IPS DF 4.7 (cell line): ENCODE measurements at regions not wholly inside any gene's neighbourhood (a gene's known extent, or its start where the extent isn't known, plus 50 kb on each side); places are given as distances from the start of the nearest gene placed in this dataset.

Experiments
- DNase-seq: peaks from one replicate; pipeline ENCODE4 v3.0.0-alpha.2; 2013; ENCODE audit warnings: low spot score; ENCODE audit errors: extremely low read depth

GRCh38 chr18:64872710-64873458 lies 724.0 kb upstream of the LINC00305 start:
- DNase-seq = no peak

- DNase-seq = no peak
Measured at GRCh38 chr18:64854112-64854511, 705.2 kb upstream of the LINC00305 start.

- DNase-seq = no peak
Measured at GRCh38 chr18:64852281-64852680, 703.4 kb upstream of the LINC00305 start.

- no peak for DNase-seq
Measured at GRCh38 chr18:64851726-64852125, 702.8 kb upstream of the LINC00305 start.

- DNase-seq = no peak
Measured at GRCh38 chr18:64850791-64851190, 701.9 kb upstream of the LINC00305 start.

- DNase-seq = no peak
Measured at GRCh38 chr18:64840911-64841701, 692.2 kb upstream of the LINC00305 start.

DNA sequence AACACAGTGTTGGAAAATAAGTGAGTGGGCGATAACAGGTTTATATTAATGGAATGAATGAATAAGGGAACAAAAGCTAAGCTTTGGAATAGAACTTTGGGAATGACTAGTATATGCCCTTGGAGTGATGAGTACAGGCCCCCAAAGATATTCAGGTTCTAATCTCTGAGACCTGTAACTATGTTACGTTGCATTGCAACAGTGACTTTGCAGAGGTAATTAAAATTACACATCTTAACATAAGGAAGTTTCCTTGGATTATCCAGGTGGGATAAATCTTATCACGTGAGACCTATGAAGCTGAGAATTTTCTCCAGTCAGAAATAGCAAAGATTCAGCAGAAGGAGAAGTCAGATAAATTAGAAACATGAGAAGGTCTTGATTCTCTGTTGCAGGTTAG lies 661.5 kb upstream of the LINC00305 start:
- no peak for DNase-seq

DNA sequence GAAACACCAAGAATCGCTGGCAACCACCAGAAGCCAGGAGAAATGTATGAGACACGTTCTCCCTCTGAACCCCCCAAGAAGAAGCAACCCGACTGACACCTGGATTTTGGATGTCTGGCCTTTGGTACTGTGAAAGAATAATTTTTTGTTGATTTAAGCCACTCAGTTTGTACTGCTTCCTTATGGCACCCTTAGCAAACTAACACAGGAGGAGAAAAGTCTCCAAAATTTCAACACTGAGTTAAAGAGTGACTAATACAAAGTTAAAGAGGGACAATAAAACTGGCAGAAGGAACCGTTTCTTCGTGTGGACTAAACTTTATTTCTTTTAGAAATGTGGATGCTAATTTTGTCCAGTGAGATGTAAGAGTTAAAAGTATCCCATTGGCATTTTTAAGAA lies 660.9 kb upstream of the LINC00305 start:
- no peak for DNase-seq

- no peak for DNase-seq
Measured at GRCh38 chr18:64807560-64807959, 658.7 kb upstream of the LINC00305 start.

DNA sequence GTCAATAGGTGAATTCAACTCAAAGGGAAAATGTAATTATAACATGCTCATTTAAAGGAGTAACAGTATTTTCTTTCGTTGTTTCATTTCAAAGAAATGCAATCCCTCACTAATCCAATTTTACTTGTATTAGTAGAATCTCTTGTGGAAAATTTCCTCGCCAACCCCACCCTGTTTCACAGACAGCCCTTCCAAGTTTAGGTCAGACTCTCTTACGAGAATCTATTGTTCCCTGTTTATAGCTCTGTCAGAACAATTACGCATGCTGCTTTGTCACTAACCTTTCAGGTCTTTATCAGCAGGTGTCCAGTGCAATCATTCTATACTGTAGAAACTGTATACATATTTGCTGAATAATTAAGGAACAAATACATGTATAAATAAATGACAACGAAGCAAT lies 657.8 kb upstream of the LINC00305 start:
- no peak for DNase-seq

- no peak for DNase-seq
Measured at GRCh38 chr18:64806232-64806631, 657.3 kb upstream of the LINC00305 start.

GRCh38 chr18:64803471-64803870 lies 654.6 kb upstream of the LINC00305 start:
- no peak for DNase-seq

- no peak for DNase-seq
Measured at GRCh38 chr18:64800151-64800550, 651.3 kb upstream of the LINC00305 start.

GRCh38 chr18:64799376-64799775 lies 650.5 kb upstream of the LINC00305 start:
- no peak for DNase-seq

DNA sequence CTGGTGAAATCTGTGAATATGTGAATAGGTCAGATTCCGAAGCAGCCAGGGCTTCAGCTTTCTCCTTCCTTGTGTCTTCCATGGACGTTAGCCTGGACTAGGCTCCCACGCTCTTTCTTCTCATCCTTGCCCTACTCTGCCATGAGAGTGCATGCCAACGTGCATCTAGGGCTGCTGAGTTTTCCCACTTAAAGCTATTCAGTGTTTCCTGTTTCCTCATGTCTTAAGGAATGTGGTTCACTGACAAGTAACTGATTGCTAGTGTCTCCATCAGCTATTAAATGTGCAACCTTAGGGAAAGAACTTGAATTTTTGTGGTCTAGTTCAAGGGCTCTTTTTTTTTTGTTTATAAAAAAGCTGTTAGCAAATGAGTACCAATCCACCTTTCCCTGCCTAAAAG lies 642.3 kb upstream of the LINC00305 start:
- no peak for DNase-seq

- no peak for DNase-seq
Measured at GRCh38 chr18:64785686-64786085, 636.8 kb upstream of the LINC00305 start.

DNA sequence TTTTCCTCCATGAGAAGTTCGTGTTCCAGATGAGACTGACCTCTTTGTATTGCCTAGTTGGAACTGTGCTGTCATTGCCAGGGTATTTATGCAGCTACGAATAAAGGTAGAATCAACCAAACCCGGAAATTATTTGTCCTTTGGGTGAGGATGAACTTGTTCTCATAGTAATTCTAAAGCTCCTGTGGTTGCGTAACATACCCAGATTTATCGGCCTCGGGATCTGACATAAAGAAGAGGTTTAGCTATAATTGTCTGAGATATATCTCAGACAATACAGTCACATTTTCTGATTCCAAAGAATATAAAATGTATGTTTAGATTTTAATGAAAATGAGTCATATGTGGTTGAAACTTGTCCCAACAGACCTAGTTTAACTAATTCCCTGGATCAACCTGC lies 628.7 kb upstream of the LINC00305 start:
- DNase-seq = no peak

DNA sequence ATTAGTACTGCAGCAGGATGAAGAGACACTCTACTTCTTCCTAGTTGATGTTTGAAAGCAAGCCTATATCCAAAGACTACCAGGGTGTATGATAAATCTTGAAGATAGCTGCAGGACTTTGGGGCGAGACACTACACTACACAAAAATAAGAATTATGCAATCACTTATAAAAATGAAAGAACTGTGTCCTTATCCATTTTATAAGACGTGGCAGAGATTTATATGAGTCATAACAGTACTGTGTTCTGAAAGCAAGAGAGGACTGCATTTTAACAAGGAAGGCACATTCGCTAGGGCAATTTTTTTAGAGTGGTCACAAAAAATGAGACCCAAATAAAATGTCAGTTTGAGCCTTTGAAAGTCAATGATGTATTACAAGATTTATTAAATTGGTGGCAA lies 617.0 kb upstream of the LINC00305 start:
- no peak for DNase-seq

DNA sequence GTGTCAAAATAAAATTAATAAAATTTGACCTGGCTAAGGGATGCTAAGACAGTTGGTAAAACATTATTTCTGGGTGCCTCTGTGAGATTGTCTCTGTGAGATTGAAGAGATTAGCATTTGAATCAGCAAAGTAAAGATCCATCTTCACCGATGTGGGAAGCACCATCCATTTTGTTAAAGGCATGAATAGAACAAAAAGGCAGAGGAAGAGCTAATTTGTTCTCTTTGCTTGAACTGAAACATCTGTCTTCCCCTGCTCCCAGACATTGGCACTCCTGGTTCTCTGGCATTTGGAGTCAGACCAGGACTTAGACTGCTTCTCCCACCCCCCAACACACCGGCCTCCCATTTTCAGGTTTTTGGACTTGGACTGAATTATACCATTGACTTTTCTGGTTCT lies 603.8 kb upstream of the LINC00305 start:
- DNase-seq = no peak

DNA sequence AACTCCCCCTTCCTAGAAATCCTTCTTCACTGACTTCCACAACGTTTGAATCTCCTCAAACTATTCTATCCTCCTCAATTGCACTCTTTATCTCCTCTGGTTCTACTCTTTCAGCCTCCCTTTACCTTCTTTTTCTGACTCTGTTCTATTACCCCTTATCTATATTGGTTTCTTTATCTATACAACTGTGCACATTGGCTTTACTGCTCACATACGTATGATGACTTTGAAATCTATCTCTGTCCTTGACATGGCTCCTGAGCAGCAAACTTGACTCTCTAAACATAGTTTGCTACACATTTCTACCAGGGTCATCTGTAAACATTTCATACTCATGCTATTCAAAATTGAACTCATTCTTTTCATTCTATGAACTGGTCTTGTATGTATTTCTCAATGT lies 601.0 kb upstream of the LINC00305 start:
- no peak for DNase-seq

DNA sequence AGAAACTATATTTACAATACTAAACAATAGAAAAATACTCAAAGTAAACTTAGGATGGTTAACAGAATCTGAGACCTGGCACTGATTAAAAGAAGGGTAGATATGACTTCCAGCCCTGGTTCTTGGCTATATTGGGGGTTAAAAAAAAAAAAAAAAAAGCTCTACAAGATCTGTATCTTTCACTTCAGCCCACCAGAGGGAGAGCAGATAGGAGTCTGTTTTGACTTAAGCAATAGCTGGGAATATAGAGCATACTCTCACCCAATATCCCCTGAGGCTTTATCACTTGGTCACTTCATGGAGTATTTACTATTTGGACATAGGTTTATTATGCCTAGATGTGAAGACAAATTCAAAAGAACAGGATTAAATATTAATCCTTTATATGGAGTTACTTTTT lies 598.9 kb upstream of the LINC00305 start:
- DNase-seq = no peak

DNA sequence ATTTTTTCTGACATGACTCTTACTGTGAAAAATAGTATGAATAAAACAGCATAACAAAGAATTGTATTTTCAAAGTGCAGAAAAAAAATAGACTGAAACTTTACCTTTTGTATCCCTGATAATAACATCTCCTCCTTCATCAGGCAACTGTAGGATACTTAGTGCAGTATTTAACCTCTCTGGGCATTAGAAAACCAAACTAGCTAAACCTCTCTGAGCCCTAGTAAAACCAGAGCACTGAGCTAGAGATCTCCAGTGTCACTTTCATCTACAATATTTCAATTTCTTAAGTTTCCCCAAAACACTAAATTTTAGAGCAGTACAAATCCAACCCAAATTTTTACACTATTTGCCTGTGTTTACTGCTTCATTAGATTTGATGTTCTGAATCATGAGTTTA lies 594.0 kb upstream of the LINC00305 start:
- DNase-seq = no peak

- DNase-seq = no peak
Measured at GRCh38 chr18:64734063-64734462, 585.2 kb upstream of the LINC00305 start.
